Stimulated activated CD8-positive, alpha-beta memory T cell treated with anti-CD3 and anti-CD28 coated beads, Interleukin-12 subunit alpha, Interleukin-12 subunit beta, amount 100 ng/mL, for 1 hour (primary cell): ENCODE measurements at regions not wholly inside any gene's neighbourhood (a gene's known extent, or its start where the extent isn't known, plus 50 kb on each side); places are given as distances from the start of the nearest gene placed in this dataset.

Experiments
- DNase-seq: peaks from one replicate; pipeline ENCODE4 v3.0.0-alpha.2; 2020; ENCODE audit warnings: low read depth

DNA sequence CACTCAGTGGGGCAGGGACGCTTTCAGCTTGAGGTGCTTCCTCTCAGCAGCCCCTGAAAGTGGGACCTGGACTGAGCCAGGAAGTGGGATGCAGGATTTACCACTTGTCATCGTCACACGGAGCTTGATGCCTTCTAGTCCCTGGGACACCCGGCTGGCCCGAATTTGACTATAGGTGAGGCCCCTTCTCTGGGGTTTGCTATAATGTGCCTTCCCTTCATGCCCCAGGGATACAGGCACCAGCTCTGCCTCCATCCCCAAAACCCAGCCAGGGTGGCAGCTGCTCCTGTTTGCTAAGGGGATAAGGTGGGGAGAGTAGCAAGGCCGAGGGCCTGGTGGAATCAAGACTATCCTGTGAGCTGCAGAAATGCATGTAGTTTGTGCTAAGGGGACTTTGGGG, 235.0 kb downstream of the GLRX3 start:
- DNase-seq: no peak

- no peak for DNase-seq
Measured at GRCh38 chr10:130371666-130372065, 235.5 kb downstream of the GLRX3 start.

GRCh38 chr10:130372222-130372621, 236.0 kb downstream of the GLRX3 start:
- DNase-seq: no peak

GRCh38 chr10:130372866-130373265, 236.7 kb downstream of the GLRX3 start:
- no peak for DNase-seq

DNA sequence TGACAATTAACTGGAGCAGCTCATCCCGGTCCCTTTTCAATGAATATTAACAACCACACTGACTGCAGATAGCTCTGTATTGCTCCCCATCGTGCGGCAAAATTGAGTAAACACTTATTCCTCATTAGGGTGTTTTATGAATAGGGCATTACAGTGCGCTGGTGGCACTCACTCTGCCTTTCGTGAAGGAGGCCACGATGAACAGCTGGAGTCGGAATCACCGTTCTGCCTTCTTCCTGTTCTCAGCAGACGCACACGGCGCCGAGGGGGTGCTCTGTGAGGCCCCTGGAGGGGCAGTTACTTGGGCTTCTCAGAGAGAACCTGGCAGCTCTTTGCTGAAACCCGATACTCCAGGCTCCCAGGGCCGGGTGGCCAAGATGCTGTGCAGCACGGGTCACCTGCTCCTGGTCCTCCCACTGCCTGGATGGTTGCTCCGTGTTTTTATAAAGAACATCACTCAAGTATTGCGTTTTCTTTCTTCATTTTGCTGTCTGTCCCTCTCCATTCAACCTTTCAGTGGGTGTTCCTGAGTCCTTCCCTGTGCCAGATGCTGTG, 241.9 kb downstream of the GLRX3 start:
- no peak for DNase-seq

DNA sequence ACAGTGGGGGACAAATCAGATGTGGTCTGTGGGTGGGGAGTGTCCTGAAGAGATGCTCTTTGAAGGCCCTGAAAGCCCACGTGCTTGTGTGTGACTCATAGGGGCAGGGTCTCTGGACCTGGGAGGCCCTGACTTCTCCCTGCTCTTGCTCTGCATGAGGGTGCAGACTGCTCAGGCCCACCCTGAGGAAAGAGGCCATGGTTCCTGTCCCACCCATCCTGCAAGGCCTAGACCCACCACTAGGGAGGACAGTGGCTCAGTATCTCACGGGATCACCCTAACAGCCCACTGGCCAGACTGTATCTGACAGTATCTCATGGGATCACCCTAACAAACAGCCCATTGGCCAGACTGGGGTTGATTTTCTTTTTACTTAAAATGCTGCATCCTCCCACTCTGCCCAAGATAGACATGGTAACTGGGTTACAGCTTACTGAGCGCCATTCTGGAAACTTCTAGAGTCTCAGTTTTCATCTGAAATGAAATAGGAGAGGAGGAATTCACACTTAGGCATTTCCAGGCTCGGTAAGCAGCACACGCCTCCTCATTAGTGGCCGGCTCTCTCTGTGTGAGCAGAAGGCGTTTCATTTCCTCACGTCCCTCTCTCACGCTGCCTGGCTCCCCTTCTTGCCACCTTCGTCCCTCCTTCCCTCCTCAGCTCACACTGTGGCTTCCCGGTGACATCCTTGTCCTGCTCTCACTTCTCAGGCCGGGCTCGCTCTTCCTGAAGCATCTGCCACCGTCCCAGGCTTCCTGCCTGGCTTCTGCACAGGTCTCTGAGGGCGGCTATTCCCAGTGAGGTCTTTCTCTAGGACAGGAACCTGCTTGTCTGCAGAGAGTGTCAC, 242.6 kb downstream of the GLRX3 start:
- no peak for DNase-seq

DNA sequence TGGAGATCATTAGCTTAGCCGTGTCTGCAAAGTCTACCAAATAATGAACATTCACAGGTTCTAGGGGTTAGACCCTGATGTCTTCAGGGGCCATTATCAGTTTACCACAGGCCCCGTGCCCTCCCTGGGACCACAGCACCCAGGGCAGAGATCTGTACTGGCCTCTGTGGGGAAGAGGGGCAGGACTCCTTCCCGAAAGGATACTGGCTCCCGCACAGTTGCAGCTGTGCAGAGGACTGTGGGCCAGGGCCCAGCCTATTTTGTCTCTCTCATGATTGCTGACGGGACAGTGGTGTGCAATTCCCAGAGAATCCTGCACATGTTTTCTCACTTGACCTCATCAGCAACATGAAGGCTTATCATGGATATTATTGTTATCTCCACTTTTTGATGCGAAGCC, 243.9 kb downstream of the GLRX3 start:
- DNase-seq: no peak

- DNase-seq: no peak
Measured at GRCh38 chr10:130382031-130382430, 245.8 kb downstream of the GLRX3 start.

- DNase-seq: no peak
Measured at GRCh38 chr10:130387936-130388580, 251.9 kb downstream of the GLRX3 start.

DNA sequence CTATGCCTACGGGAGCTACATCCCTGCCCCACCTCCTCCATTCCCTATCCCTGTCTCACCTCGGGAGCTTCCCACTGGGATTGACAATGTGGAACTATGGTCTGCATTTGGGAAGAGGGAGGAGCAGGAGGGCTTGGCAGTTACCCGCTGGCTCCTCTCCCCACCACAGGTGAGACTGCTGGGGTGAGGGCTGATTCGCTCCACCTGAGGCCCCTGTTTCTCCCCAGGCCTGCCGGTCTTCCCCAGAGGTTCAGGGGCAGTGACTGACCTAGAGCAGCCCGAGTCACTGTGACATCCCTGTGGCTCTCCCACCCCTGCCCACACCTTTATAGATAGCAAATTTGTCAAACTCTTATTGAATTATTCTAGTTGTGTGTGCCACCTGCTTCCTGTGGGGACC, 252.6 kb downstream of the GLRX3 start:
- no peak for DNase-seq

GRCh38 chr10:130389906-130390305, 253.7 kb downstream of the GLRX3 start:
- DNase-seq: no peak

DNA sequence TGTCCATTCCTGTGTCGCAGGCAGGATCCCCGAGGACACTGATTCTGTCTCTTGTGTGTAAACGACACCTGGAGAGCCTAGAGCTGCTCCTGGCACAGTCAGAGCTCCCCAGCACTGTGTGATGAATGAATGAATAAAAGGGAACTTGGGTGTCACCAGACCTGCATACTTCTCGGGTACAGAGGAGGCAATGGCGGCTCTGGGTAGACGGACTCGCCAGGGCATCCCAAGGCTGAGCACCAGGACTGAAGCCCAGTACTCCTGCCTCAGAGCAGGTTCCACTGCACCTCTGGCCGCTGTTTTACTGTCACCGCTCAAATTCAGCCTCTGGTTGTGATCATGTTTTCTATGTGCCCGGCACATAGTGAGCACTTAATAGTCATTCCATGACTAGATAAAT, 255.8 kb downstream of the GLRX3 start:
- DNase-seq: no peak

- no peak for DNase-seq
Measured at GRCh38 chr10:130393342-130393741, 257.2 kb downstream of the GLRX3 start.

GRCh38 chr10:130394832-130395231, 258.6 kb downstream of the GLRX3 start:
- DNase-seq: no peak

DNA sequence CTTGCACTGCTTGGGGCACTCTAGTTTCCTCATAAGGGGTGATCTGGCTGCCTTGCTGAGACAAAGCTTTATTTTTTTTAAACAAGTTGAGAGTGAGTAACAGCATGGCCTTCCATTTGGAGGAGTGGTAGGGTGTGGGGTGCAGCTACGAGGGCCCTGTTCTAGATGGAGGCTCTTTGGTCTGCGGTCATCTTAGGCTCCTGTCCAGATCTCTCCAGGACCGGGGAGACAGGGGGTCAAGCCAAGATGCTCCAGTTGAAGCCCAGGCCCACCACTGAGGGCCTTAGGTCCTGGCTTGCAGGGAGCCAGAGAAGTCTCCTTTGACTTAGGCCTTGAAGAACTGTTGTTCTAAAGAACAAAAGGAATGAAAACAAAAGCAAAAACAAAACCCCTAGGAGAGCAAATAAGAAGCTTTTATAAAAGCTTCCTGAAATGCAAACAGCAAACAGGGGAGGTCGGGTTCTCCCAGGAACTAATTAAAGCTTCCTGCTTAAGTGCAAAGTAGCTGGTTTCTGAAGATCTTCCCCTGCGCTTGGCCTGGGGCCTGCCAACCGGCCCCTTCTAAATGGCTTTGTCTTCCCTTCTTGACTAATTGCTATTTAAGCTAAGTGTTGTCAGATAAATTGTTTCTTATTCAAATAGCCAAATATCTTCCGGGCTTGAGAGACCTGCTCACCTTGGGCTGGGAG, 259.2 kb downstream of the GLRX3 start:
- no peak for DNase-seq

GRCh38 chr10:130396044-130396443, 259.9 kb downstream of the GLRX3 start:
- no peak for DNase-seq

GRCh38 chr10:130398090-130398994, 262.2 kb downstream of the GLRX3 start:
- DNase-seq: no peak

DNA sequence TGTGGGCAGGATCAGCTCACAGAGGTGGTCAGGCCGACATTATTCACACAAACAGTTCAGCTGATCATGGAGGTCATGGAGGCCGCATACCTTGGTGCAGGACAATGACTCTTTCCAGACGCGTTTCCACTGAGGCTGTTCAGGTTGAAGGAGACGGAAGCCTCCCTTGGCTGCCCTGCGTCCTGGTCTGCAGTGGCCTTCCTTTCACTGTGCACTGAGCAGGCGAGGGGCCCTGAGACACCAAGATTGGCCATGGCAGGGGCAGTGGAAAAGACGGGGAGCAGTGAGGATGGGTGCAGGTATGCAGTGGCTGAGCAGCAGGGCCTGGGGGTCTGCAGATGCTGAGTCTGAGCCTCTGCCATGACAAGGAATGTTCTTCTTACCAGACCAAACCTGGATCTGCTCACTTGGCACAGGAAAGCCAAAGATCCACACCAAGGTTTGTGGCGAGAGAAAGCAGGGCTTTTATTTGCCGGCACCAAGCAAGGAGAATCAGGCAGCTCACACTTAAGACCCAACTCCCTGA, 263.3 kb downstream of the GLRX3 start:
- no peak for DNase-seq

- no peak for DNase-seq
Measured at GRCh38 chr10:130400890-130401289, 264.7 kb downstream of the GLRX3 start.

DNA sequence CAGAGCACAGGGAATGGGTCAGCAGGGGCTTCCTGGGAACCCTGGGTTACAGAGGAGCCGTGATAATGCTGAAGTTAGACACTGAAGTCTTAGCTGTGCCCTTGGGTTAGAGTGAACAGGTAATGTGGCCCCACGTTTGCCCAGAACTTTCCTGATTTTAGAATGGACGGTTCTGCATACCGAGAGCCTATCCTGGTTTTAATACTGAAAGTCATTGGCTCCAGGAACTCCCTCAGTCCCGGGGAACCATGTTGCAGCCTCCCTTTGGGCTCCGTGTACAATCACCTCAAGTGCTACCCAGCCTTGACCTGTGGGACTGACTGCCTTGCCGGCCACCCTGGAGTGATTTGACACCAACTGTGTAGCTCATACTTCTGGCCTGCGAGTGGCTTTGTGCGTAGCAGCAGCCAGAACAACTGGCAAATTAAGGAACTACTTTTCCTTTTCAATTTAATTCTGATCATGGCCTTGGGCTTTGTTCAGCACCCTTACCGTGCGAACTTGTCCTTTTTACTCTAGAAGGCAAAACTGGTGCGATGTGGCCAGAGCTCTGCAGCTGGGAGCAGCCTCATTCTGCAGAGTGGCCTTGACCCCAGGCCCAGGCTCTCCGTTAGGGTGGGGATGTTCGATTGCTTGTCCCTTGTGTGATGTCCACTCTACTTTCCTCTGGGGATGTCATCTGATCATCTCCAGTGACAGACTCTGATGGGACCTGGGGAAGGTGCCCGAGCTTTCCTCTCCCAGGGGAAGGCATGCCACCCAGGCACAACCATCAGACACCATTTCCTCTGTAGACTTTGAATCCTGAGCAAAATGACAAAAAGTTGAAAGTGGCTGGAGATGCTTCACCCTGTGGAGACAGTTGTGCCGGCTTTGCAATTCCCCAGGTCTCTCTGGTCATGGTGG, 265.9 kb downstream of the GLRX3 start:
- no peak for DNase-seq
